ENCODE measurements at regions not wholly inside any gene's neighbourhood (a gene's known extent, or its start where the extent isn't known, plus 50 kb on each side); places are given as distances from the start of the nearest gene placed in this dataset.

GRCh38 chr3:20666091-20666490 is 480.1 kb upstream of the SGO1 start:
- Histone ChIP-seq H3K27ac (ENCODE audit: low read depth, low read length) (no peak overlapping the region), H3K79me1 (ENCODE audit: low read length) (no peaks in the 10 kb centered on the region), H2BK120ac (ENCODE audit: low read depth, low read length) (no peak overlapping the region), H3K18ac (ENCODE audit: low read length) (no peak overlapping the region), H3K36me3 (ENCODE audit: control insufficient read depth, insufficient read depth, low read length) (no peaks in the 10 kb centered on the region), H2AK5ac (ENCODE audit: low read length) (no peak overlapping the region), H3K9ac (ENCODE audit: low read length) (no peak overlapping the region), H3K79me2 (ENCODE audit: control insufficient read depth, insufficient read depth, low read length) (no peaks in the 10 kb centered on the region), H3K4me1 (ENCODE audit: control insufficient read depth, low read depth, low read length) (no peaks in the 10 kb centered on the region), H3K23ac (ENCODE audit: low read length) (no peak overlapping the region), H3K27me3 (ENCODE audit: insufficient read depth, low read length, poor library complexity) (no peaks in the 10 kb centered on the region), H3K56ac (ENCODE audit: low read length) (no peak overlapping the region), H2BK15ac (replicated peaks; ENCODE audit: low read depth) (no peak overlapping the region), H2BK5ac (ENCODE audit: low read length) (no peak overlapping the region), H3K4me3 (ENCODE audit: low read length) (no peak overlapping the region), H3K4ac (ENCODE audit: low read depth, low read length) (no peak overlapping the region), H3K4me2 (ENCODE audit: low read length) (no peak overlapping the region), H4K8ac (ENCODE audit: low read depth, low read length) (no peak overlapping the region), H4K5ac (ENCODE audit: low read length) (no peak overlapping the region)
- no CpG with 5 or more reads among the region's 2 CpGs for WGBS (ENCODE audit: extremely low coverage, insufficient coverage, low lambda C conversion rate)
- DNase-seq = no peak

GRCh38 chr3:20658491-20658890 is 472.5 kb upstream of the SGO1 start:
- Histone ChIP-seq H3K4me1 (ENCODE audit: control insufficient read depth, low read depth, low read length) (no peaks in the 10 kb centered on the region), H3K79me2 (ENCODE audit: control insufficient read depth, insufficient read depth, low read length) (no peaks in the 10 kb centered on the region), H4K8ac (ENCODE audit: low read depth, low read length) (no peak overlapping the region), H3K79me1 (ENCODE audit: low read length) (no peaks in the 10 kb centered on the region), H2BK15ac (replicated peaks; ENCODE audit: low read depth) (no peak overlapping the region), H2BK120ac (ENCODE audit: low read depth, low read length) (no peak overlapping the region), H2AK5ac (ENCODE audit: low read length) (no peak overlapping the region), H3K4ac (ENCODE audit: low read depth, low read length) (no peak overlapping the region), H2BK5ac (ENCODE audit: low read length) (no peak overlapping the region), H3K4me2 (ENCODE audit: low read length) (no peak overlapping the region), H3K56ac (ENCODE audit: low read length) (no peak overlapping the region), H3K36me3 (ENCODE audit: control insufficient read depth, insufficient read depth, low read length) (no peaks in the 10 kb centered on the region), H3K27ac (ENCODE audit: low read depth, low read length) (no peak overlapping the region), H4K5ac (ENCODE audit: low read length) (no peak overlapping the region), H3K9ac (ENCODE audit: low read length) (no peak overlapping the region), H3K4me3 (ENCODE audit: low read length) (no peak overlapping the region), H3K18ac (ENCODE audit: low read length) (no peak overlapping the region), H3K23ac (ENCODE audit: low read length) (no peak overlapping the region), H3K27me3 (ENCODE audit: insufficient read depth, low read length, poor library complexity) (no peaks in the 10 kb centered on the region)
- DNase-seq = no peak
- no CpG with 5 or more reads among the region's 1 CpG for WGBS (ENCODE audit: extremely low coverage, insufficient coverage, low lambda C conversion rate)

DNA sequence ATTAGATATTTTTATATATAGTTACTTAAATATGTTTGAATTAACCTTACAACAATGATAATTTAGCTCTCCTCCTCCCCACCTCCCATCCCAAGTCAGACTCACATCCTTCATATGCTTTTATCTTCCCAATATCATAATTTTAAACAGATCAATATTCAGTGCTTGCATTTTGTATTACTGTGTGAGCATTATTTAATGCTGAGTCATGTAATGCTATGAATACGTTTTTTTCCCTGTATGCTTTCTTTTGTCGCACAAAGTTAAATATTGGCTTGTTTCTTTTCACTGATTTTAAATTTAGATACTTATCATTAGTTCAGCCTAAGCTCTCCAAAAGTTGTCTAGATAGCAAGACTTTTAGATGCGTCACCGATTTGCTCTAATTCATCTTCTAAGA is 471.6 kb upstream of the SGO1 start:
- no peak overlapping the region for H4K5ac ChIP-seq (ENCODE audit: low read length)
- H3K79me2 ChIP-seq (ENCODE audit: control insufficient read depth, insufficient read depth, low read length) = no peaks in the 10 kb centered on the region
- no peaks in the 10 kb centered on the region for H3K79me1 ChIP-seq (ENCODE audit: low read length)
- no peaks in the 10 kb centered on the region for H3K4me1 ChIP-seq (ENCODE audit: control insufficient read depth, low read depth, low read length)
- no peak overlapping the region for H3K56ac ChIP-seq (ENCODE audit: low read length)
- no peak overlapping the region for H3K4me3 ChIP-seq (ENCODE audit: low read length)
- no peak overlapping the region for H3K27ac ChIP-seq (ENCODE audit: low read depth, low read length)
- H3K4ac ChIP-seq (ENCODE audit: low read depth, low read length) = no peak overlapping the region
- no peak overlapping the region for H3K23ac ChIP-seq (ENCODE audit: low read length)
- H4K8ac ChIP-seq (ENCODE audit: low read depth, low read length) = no peak overlapping the region
- H3K4me2 ChIP-seq (ENCODE audit: low read length) = no peak overlapping the region
- H3K18ac ChIP-seq (ENCODE audit: low read length) = no peak overlapping the region
- H2BK5ac ChIP-seq (ENCODE audit: low read length) = no peak overlapping the region
- H2BK120ac ChIP-seq (ENCODE audit: low read depth, low read length) = no peak overlapping the region
- no peaks in the 10 kb centered on the region for H3K27me3 ChIP-seq (ENCODE audit: insufficient read depth, low read length, poor library complexity)
- H3K9ac ChIP-seq (ENCODE audit: low read length) = no peak overlapping the region
- no peak for DNase-seq
- no CpG with 5 or more reads among the region's 4 CpGs for WGBS (ENCODE audit: extremely low coverage, insufficient coverage, low lambda C conversion rate)
- H3K36me3 ChIP-seq (ENCODE audit: control insufficient read depth, insufficient read depth, low read length) = no peaks in the 10 kb centered on the region
- no peak overlapping the region for H2AK5ac ChIP-seq (ENCODE audit: low read length)
- no peak overlapping the region for H2BK15ac ChIP-seq (replicated peaks; ENCODE audit: low read depth)

GRCh38 chr3:20652231-20652986 is 466.4 kb upstream of the SGO1 start:
- no peaks in the 10 kb centered on the region for H3K79me2 ChIP-seq (ENCODE audit: control insufficient read depth, insufficient read depth, low read length)
- H3K23ac ChIP-seq (ENCODE audit: low read length) = no peak overlapping the region
- H3K36me3 ChIP-seq (ENCODE audit: control insufficient read depth, insufficient read depth, low read length) = no peaks in the 10 kb centered on the region
- WGBS (ENCODE audit: extremely low coverage, insufficient coverage, low lambda C conversion rate) = no CpG with 5 or more reads among the region's 4 CpGs
- H3K4ac ChIP-seq (ENCODE audit: low read depth, low read length) = no peak overlapping the region
- H3K18ac ChIP-seq (ENCODE audit: low read length) = no peak overlapping the region
- no peak overlapping the region for H2BK5ac ChIP-seq (ENCODE audit: low read length)
- no peak overlapping the region for H2AK5ac ChIP-seq (ENCODE audit: low read length)
- H3K4me3 ChIP-seq (ENCODE audit: low read length) = no peak overlapping the region
- no peaks in the 10 kb centered on the region for H3K4me1 ChIP-seq (ENCODE audit: control insufficient read depth, low read depth, low read length)
- H3K79me1 ChIP-seq (ENCODE audit: low read length) = no peaks in the 10 kb centered on the region
- H3K4me2 ChIP-seq (ENCODE audit: low read length) = no peak overlapping the region
- H3K9ac ChIP-seq (ENCODE audit: low read length) = no peak overlapping the region
- no peaks in the 10 kb centered on the region for H3K27me3 ChIP-seq (ENCODE audit: insufficient read depth, low read length, poor library complexity)
- H2BK15ac ChIP-seq (replicated peaks; ENCODE audit: low read depth) = no peak overlapping the region
- no peak overlapping the region for H3K27ac ChIP-seq (ENCODE audit: low read depth, low read length)
- no peak overlapping the region for H2BK120ac ChIP-seq (ENCODE audit: low read depth, low read length)
- no peak overlapping the region for H4K5ac ChIP-seq (ENCODE audit: low read length)
- no peak for DNase-seq
- H4K8ac ChIP-seq (ENCODE audit: low read depth, low read length) = no peak overlapping the region
- no peak overlapping the region for H3K56ac ChIP-seq (ENCODE audit: low read length)

DNA sequence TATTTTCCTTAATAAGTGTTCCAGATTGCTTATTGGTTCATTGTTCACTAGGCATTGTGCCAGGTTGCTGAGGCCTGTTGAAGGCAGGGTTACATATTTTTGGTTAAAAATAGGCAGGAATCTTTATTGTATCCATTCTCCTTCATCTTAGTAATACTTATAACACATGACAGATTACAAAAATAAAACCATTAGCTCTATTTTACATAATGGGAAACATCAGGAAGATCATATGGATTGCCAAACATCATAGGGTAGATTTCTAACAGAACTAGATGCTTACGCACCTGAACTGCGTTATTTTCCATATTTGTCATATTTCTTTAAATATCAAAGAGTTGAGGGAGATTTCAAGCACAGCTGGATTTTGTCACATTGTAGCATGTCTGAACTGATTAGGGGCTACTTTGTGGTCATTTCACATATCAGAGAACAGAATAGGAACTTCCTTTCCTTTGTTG is 462.9 kb upstream of the SGO1 start:
- DNase-seq = no peak
- no peak overlapping the region for H3K4ac ChIP-seq (ENCODE audit: low read depth, low read length)
- no CpG with 5 or more reads among the region's 2 CpGs for WGBS (ENCODE audit: extremely low coverage, insufficient coverage, low lambda C conversion rate)
- no peak overlapping the region for H4K8ac ChIP-seq (ENCODE audit: low read depth, low read length)
- no peak overlapping the region for H3K56ac ChIP-seq (ENCODE audit: low read length)
- no peaks in the 10 kb centered on the region for H3K79me1 ChIP-seq (ENCODE audit: low read length)
- H2AK5ac ChIP-seq (ENCODE audit: low read length) = no peak overlapping the region
- H3K4me3 ChIP-seq (ENCODE audit: low read length) = no peak overlapping the region
- no peaks in the 10 kb centered on the region for H3K79me2 ChIP-seq (ENCODE audit: control insufficient read depth, insufficient read depth, low read length)
- no peaks in the 10 kb centered on the region for H3K27me3 ChIP-seq (ENCODE audit: insufficient read depth, low read length, poor library complexity)
- no peak overlapping the region for H3K18ac ChIP-seq (ENCODE audit: low read length)
- H2BK15ac ChIP-seq (replicated peaks; ENCODE audit: low read depth) = no peak overlapping the region
- no peak overlapping the region for H2BK5ac ChIP-seq (ENCODE audit: low read length)
- H2BK120ac ChIP-seq (ENCODE audit: low read depth, low read length) = no peak overlapping the region
- no peaks in the 10 kb centered on the region for H3K4me1 ChIP-seq (ENCODE audit: control insufficient read depth, low read depth, low read length)
- H3K27ac ChIP-seq (ENCODE audit: low read depth, low read length) = no peak overlapping the region
- no peak overlapping the region for H3K4me2 ChIP-seq (ENCODE audit: low read length)
- H4K5ac ChIP-seq (ENCODE audit: low read length) = no peak overlapping the region
- H3K23ac ChIP-seq (ENCODE audit: low read length) = no peak overlapping the region
- H3K9ac ChIP-seq (ENCODE audit: low read length) = no peak overlapping the region
- no peaks in the 10 kb centered on the region for H3K36me3 ChIP-seq (ENCODE audit: control insufficient read depth, insufficient read depth, low read length)

DNA sequence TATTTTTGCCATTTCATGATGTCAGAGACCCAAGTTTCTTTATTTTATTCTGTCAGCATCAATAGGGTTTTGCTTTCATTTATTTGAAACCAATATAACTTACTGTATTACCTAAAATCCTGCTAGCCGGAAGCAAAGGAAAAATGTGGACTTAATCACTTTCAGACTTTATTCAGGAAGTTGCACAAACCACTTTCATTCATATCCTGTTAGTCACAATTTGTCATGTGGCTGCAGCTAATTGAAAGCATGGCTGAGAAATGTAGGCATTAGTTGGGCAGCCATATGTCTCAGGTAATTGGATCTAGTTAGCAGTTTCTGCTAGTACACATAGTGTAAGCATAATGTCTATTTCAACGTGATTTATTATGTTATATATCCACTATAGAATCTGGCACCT is 462.3 kb upstream of the SGO1 start:
- Histone ChIP-seq H4K8ac (ENCODE audit: low read depth, low read length) (no peak overlapping the region), H2BK120ac (ENCODE audit: low read depth, low read length) (no peak overlapping the region), H2BK5ac (ENCODE audit: low read length) (no peak overlapping the region), H3K23ac (ENCODE audit: low read length) (no peak overlapping the region), H3K27me3 (ENCODE audit: insufficient read depth, low read length, poor library complexity) (no peaks in the 10 kb centered on the region), H3K9ac (ENCODE audit: low read length) (no peak overlapping the region), H3K56ac (ENCODE audit: low read length) (no peak overlapping the region), H3K4ac (ENCODE audit: low read depth, low read length) (no peak overlapping the region), H3K4me1 (ENCODE audit: control insufficient read depth, low read depth, low read length) (no peaks in the 10 kb centered on the region), H3K4me3 (ENCODE audit: low read length) (no peak overlapping the region), H4K5ac (ENCODE audit: low read length) (no peak overlapping the region), H3K79me2 (ENCODE audit: control insufficient read depth, insufficient read depth, low read length) (no peaks in the 10 kb centered on the region), H3K4me2 (ENCODE audit: low read length) (no peak overlapping the region), H3K27ac (ENCODE audit: low read depth, low read length) (no peak overlapping the region), H3K18ac (ENCODE audit: low read length) (no peak overlapping the region), H3K79me1 (ENCODE audit: low read length) (no peaks in the 10 kb centered on the region), H2AK5ac (ENCODE audit: low read length) (no peak overlapping the region), H3K36me3 (ENCODE audit: control insufficient read depth, insufficient read depth, low read length) (no peaks in the 10 kb centered on the region), H2BK15ac (replicated peaks; ENCODE audit: low read depth) (no peak overlapping the region)
- DNase-seq = no peak
- no CpG with 5 or more reads among the region's 2 CpGs for WGBS (ENCODE audit: extremely low coverage, insufficient coverage, low lambda C conversion rate)

All from mesendoderm (in vitro differentiated cells).